Fibroblast of lung (primary cell): ENCODE measurements at regions not wholly inside any gene's neighbourhood (a gene's known extent, or its start where the extent isn't known, plus 50 kb on each side); places are given as distances from the start of the nearest gene placed in this dataset.

Experiments used
- DNase-seq, 2 donors: peaks; one replicate each; pipeline versions ENCODE4 v3.0.0 to v3.0.0-alpha.2; 2010; ENCODE audit warnings: low read depth in 2 of 2
- H2AFZ ChIP-seq: 2 replicates; pipeline ENCODE4 v1.5.1; 2012; ENCODE audit warnings: low read length, control low read depth, inconsistent platforms
- H3K27ac ChIP-seq: 2 replicates; pipeline ENCODE4 v1.5.1; 2011; ENCODE audit warnings: low read length, control low read depth; ENCODE audit not compliant: insufficient read depth
- H3K27me3 ChIP-seq: 2 replicates; pipeline ENCODE4 v1.5.1; 2011; ENCODE audit warnings: mild to moderate bottlenecking, low read length; ENCODE audit not compliant: control insufficient read depth, insufficient read depth
- H3K36me3 ChIP-seq: 2 replicates; pipeline ENCODE4 v1.5.1; 2011; ENCODE audit warnings: low read length; ENCODE audit not compliant: control insufficient read depth, insufficient read depth
- H3K4me1 ChIP-seq: 2 replicates; pipeline ENCODE4 v1.5.1; 2011; ENCODE audit warnings: low read length; ENCODE audit not compliant: control insufficient read depth, insufficient read depth; ENCODE audit errors: extremely low read depth
- H3K4me2 ChIP-seq: 2 replicates; pipeline ENCODE4 v1.5.1; 2011; ENCODE audit warnings: low read length, control low read depth; ENCODE audit not compliant: insufficient read depth; ENCODE audit errors: extremely low read depth
- H3K4me3 ChIP-seq, 4 experiments: fragments of 200-600 bp in 1 of 4; sonication (generic) in 1 of 4; replicated peaks in 1 of 4; 2 replicates each; pipeline ENCODE4 v1.5.1; 2011 to 2016; ENCODE audit warnings: low read length in 4 of 4, low read depth in 3 of 4, mild to moderate bottlenecking in 3 of 4, control low read depth in 2 of 4, inconsistent platforms in 1 of 4, mixed read lengths in 1 of 4; ENCODE audit not compliant: insufficient read depth in 1 of 4; ENCODE audit errors: control extremely low read depth in 1 of 4
- H3K79me2 ChIP-seq: 2 replicates; pipeline ENCODE4 v1.5.1; 2012; ENCODE audit warnings: mild to moderate bottlenecking, low read length, inconsistent platforms; ENCODE audit not compliant: control insufficient read depth, insufficient read depth
- H3K9ac ChIP-seq: 2 replicates; pipeline ENCODE4 v1.5.1; 2011; ENCODE audit warnings: mild to moderate bottlenecking, low read length, control low read depth; ENCODE audit not compliant: insufficient read depth
- H3K9me3 ChIP-seq: 2 replicates; pipeline ENCODE4 v1.5.1; 2012; ENCODE audit warnings: low read depth, low read length; ENCODE audit not compliant: control insufficient read depth, insufficient read depth
- H4K20me1 ChIP-seq: 2 replicates; pipeline ENCODE4 v1.5.1; 2011; ENCODE audit warnings: low read length; ENCODE audit not compliant: control insufficient read depth, insufficient read depth; ENCODE audit errors: extremely low read depth
- EZH2 ChIP-seq: IDR thresholded peaks from 2 replicates; pipeline ENCODE4 v1.5.1; 2012; ENCODE audit warnings: low read length, control low read depth, mild to moderate bottlenecking; ENCODE audit errors: missing control alignments
- TF ChIP-seq, protein P1 (sequence below), 2 donors: IDR thresholded peaks in 1 of 2; conservative IDR thresholded peaks in 1 of 2; 1 replicate in 1 of 2; 2 replicates in 1 of 2; pipeline ENCODE4 v1.5.1; 2011 to 2012; ENCODE audit warnings: low read length in 2 of 2, control low read depth in 1 of 2, inconsistent platforms in 1 of 2, low read depth in 1 of 2, mild to moderate bottlenecking in 1 of 2

DNA sequence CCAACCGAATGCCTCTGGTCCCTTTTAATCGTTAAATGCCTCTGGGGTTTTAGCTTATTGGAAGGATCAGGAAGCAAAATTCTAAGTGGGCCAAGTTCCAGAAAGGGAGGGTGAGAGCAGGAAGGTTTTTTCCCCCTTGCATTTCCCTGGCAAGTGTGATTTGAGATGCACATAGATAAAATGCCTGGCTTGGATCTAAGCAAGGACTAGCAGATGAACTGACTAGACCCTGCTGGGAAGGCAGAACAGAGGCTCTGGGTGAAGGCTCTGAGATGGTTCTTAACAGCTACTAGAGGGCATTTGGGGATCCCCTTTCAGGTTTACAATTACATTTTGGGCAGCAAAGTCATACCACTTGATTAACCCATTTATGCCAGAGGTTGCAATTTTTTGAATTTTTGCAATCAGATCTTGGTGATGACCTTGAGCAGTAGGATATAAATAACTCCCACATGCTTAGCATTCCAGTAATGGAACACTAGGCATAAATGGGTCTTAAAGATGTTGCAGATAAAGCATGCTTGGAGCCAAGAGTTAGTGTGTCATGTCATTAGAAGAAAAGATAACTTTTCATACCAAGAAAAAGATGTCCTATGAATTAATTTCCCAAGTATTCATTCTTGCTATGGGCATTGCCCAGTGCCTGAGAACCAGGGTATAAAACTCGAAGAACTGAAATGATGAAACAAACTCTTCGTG lies 205.9 kb downstream of the SEC23IP start:
- DNase-seq, result no peak
- Histone ChIP-seq H3K9me3 (no peaks in the 10 kb centered on the region), H3K9ac (no peak overlapping the region), H4K20me1 (no peaks in the 10 kb centered on the region), H2AFZ (no peak overlapping the region), H3K27me3 (no peaks in the 10 kb centered on the region), H3K4me3 (no peak overlapping the region), H3K27ac (no peak overlapping the region), H3K4me2 (no peak overlapping the region), H3K79me2 (no peaks in the 10 kb centered on the region), H3K4me1 (no peaks in the 10 kb centered on the region), H3K36me3 (no peaks in the 10 kb centered on the region)
- no peak for TF ChIP-seq EZH2
- TF ChIP-seq, protein P1, sequence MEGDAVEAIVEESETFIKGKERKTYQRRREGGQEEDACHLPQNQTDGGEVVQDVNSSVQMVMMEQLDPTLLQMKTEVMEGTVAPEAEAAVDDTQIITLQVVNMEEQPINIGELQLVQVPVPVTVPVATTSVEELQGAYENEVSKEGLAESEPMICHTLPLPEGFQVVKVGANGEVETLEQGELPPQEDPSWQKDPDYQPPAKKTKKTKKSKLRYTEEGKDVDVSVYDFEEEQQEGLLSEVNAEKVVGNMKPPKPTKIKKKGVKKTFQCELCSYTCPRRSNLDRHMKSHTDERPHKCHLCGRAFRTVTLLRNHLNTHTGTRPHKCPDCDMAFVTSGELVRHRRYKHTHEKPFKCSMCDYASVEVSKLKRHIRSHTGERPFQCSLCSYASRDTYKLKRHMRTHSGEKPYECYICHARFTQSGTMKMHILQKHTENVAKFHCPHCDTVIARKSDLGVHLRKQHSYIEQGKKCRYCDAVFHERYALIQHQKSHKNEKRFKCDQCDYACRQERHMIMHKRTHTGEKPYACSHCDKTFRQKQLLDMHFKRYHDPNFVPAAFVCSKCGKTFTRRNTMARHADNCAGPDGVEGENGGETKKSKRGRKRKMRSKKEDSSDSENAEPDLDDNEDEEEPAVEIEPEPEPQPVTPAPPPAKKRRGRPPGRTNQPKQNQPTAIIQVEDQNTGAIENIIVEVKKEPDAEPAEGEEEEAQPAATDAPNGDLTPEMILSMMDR (conservative IDR thresholded peaks at IDR 0.05 in 1 of 2, IDR thresholded peaks at IDR 0.05 in 1 of 2; ENCODE audit: low read depth in 1 of 2, low read length in 2 of 2), result no peak

DNA sequence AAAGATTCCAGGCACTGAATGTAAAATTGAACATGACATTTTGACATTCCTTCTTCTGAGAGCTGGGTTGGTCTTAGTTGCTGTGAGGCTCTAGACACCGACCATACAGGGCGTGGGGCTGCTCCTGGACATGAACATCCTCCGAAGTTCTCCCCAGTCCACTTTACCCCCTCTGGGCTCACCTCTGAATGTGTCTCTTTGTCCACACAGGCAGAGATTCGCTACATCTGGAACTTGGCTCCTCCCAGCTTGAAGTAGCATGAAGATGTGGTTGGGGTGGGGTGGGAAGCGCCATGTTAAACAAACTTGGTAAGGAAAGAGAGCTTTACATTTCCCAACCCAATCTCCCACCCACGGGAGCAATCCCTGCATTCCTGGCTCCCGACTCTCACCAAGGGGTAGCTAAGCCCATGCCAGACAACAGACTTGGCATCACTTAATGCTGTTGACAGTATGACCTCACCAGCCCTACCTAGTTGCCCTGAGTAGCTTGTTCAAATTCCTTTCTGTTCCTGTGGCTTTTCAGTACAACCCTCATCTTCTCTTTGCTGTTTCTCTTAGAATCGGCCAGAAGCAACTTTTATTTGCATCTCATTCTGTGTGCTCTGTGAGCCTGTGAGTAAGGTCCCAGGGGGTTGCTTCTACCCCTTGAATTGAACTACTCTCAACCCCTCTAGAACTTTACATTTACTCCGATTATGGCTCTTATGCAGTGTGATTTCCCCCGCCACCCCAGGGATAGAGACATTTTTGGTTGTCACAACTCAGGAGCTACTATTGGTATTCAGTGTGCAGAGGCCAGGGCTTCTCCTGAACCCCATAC lies 211.4 kb downstream of the SEC23IP start:
- no peak overlapping the region for H3K4me2 ChIP-seq
- H3K36me3 ChIP-seq, result no peaks in the 10 kb centered on the region
- no peaks in the 10 kb centered on the region for H4K20me1 ChIP-seq
- no peak overlapping the region for H3K4me3 ChIP-seq
- TF ChIP-seq, protein P1 (conservative IDR thresholded peaks at IDR 0.05 in 1 of 2, IDR thresholded peaks at IDR 0.05 in 1 of 2; ENCODE audit: low read depth in 1 of 2, low read length in 2 of 2), result no peak
- no peak for TF ChIP-seq EZH2
- no peak overlapping the region for H2AFZ ChIP-seq
- no peaks in the 10 kb centered on the region for H3K79me2 ChIP-seq
- no peak for DNase-seq
- H3K4me1 ChIP-seq, result no peaks in the 10 kb centered on the region
- no peaks in the 10 kb centered on the region for H3K27me3 ChIP-seq
- H3K9me3 ChIP-seq, result no peaks in the 10 kb centered on the region
- no peak overlapping the region for H3K27ac ChIP-seq
- no peak overlapping the region for H3K9ac ChIP-seq

DNA sequence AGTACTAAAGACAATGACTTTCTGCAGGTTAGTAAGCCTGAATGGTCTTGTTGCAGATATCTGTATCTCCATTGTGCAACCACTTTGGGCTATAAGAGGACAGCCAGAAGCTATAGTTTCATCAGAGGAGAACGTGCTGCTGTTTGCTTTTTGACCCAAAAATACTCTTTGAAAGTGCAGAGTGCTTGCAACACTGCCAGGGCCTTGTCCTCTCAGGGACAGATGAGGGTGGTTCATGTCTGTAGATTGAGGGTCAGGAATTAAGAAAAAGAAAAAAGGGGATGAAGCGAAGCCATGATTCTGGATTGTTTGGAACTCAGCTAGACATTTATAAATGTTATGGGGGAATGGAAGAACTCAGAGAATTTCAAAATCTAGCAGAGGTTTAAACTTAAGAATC lies 212.5 kb downstream of the SEC23IP start:
- Histone ChIP-seq H3K9ac (no peak overlapping the region), H3K4me2 (no peak overlapping the region), H3K4me3 (no peak overlapping the region), H3K79me2 (no peaks in the 10 kb centered on the region), H4K20me1 (no peaks in the 10 kb centered on the region), H2AFZ (no peak overlapping the region), H3K36me3 (no peaks in the 10 kb centered on the region), H3K9me3 (no peaks in the 10 kb centered on the region), H3K27ac (no peak overlapping the region), H3K4me1 (no peaks in the 10 kb centered on the region), H3K27me3 (no peaks in the 10 kb centered on the region)
- no peak for DNase-seq
- TF ChIP-seq EZH2, result no peak
- TF ChIP-seq, protein P1 (conservative IDR thresholded peaks at IDR 0.05 in 1 of 2, IDR thresholded peaks at IDR 0.05 in 1 of 2; ENCODE audit: low read depth in 1 of 2, low read length in 2 of 2), result no peak
